LoVo (cell line): ENCODE measurements at regions not wholly inside any gene's neighbourhood (a gene's known extent, or its start where the extent isn't known, plus 50 kb on each side); places are given as distances from the start of the nearest gene placed in this dataset.
"Not testable (repeated sequence)": the region's sequence is repeated elsewhere in the genome, so short reads cannot be mapped to it uniquely, and the experiment has no call there.

Experiments
- DNase-seq: peaks from one replicate; pipeline ENCODE4 v3.0.0-alpha.2; 2016; ENCODE audit warnings: low spot score

GRCh38 chr11:3514635-3515424, 127.0 kb downstream of the ART5 start:
- DNase-seq: not testable (repeated sequence)

GRCh38 chr11:3513311-3513710, 128.5 kb downstream of the ART5 start:
- DNase-seq: not testable (repeated sequence)

GRCh38 chr11:3512751-3513150, 129.0 kb downstream of the ART5 start:
- not testable (repeated sequence) for DNase-seq

GRCh38 chr11:3512133-3512703, 129.6 kb downstream of the ART5 start:
- not testable (repeated sequence) for DNase-seq

- peak; percentile 1 for DNase-seq
Observed at GRCh38 chr11:3511416-3512132, 130.2 kb downstream of the ART5 start.

GRCh38 chr11:3509563-3509962, 130.6 kb upstream of the ZNF195 start:
- DNase-seq: not testable (repeated sequence)

- DNase-seq: not testable (repeated sequence)
Observed at GRCh38 chr11:3499198-3499597, 120.3 kb upstream of the ZNF195 start.

GRCh38 chr11:3498356-3498755, 119.4 kb upstream of the ZNF195 start:
- DNase-seq: not testable (repeated sequence)

- DNase-seq: not testable (repeated sequence)
Observed at GRCh38 chr11:3493152-3493551, 114.2 kb upstream of the ZNF195 start.

GRCh38 chr11:3488003-3488402, 109.1 kb upstream of the ZNF195 start:
- DNase-seq: not testable (repeated sequence)

- not testable (repeated sequence) for DNase-seq
Observed at GRCh38 chr11:3485737-3486136, 106.8 kb upstream of the ZNF195 start.

- DNase-seq: not testable (repeated sequence)
Observed at GRCh38 chr11:3476937-3477885, 98.3 kb upstream of the ZNF195 start.

- not testable (repeated sequence) for DNase-seq
Observed at GRCh38 chr11:3476084-3476936, 97.4 kb upstream of the ZNF195 start.

GRCh38 chr11:3468963-3469362, 90.0 kb upstream of the ZNF195 start:
- DNase-seq: not testable (repeated sequence)

GRCh38 chr11:3467599-3467998, 88.7 kb upstream of the ZNF195 start:
- DNase-seq: not testable (repeated sequence)

- DNase-seq: not testable (repeated sequence)
Observed at GRCh38 chr11:3455666-3456065, 76.7 kb upstream of the ZNF195 start.

GRCh38 chr11:3454844-3455243, 75.9 kb upstream of the ZNF195 start:
- peak; percentile 19 for DNase-seq

GRCh38 chr11:3453596-3454256, 74.8 kb upstream of the ZNF195 start:
- DNase-seq: not testable (repeated sequence)

- DNase-seq: not testable (repeated sequence)
Observed at GRCh38 chr11:3450822-3451221, 71.9 kb upstream of the ZNF195 start.

- DNase-seq: not testable (repeated sequence)
Observed at GRCh38 chr11:3445535-3445934, 66.6 kb upstream of the ZNF195 start.
